ENCODE measurements at regions not wholly inside any gene's neighbourhood (a gene's known extent, or its start where the extent isn't known, plus 50 kb on each side); places are given as distances from the start of the nearest gene placed in this dataset.

GRCh38 chr14:101018561-101019290 is 115.2 kb upstream of the RTL1 start:
- H3K27me3 ChIP-seq (ENCODE audit: insufficient read depth) = no peaks in the 10 kb centered on the region
- CTCF ChIA-PET = no interaction called here

DNA sequence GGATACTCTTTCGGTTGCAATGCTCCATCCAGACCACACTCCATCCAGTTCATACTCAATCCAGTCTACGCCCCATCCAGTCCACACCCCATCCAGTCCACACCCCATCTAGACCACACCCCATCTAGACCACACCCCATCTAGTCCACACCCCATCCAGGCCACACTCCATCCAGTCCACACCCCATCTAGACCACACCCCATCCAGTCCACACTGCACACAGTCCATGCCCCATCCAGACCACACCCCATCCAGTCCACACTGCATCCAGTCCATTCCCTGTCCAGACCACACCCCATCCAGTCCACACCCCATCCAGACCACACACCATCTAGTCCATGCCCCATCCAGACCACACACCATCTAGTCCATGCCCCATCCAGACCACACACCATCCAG is 116.0 kb upstream of the RTL1 start:
- CTCF ChIA-PET = no interaction called here
- no peaks in the 10 kb centered on the region for H3K9me3 ChIP-seq
- no peaks in the 10 kb centered on the region for H3K4me1 ChIP-seq (ENCODE audit: control insufficient read depth in 1 of 2, insufficient read depth in 2 of 2, low read depth in 1 of 2, low read length in 1 of 2)
- no peak overlapping the region for H3K4me2 ChIP-seq
- no peak for DNase-seq
- no peaks in the 10 kb centered on the region for H3K27me3 ChIP-seq (ENCODE audit: insufficient read depth)
- H3K27ac ChIP-seq (ENCODE audit: low read depth in 2 of 2, low read length in 1 of 2) = no peak overlapping the region
- no peak for TF ChIP-seq SIN3A (IDR thresholded peaks at IDR 0.05; ENCODE audit: borderline replicate concordance, low read depth, low read length)
- no peak for TF ChIP-seq GABPA (IDR thresholded peaks at IDR 0.05; ENCODE audit: low read depth)
- no peak for TF ChIP-seq MEF2A (IDR thresholded peaks at IDR 0.05; ENCODE audit: borderline replicate concordance, low read depth)
- no peak for TF ChIP-seq EP300 (IDR thresholded peaks at IDR 0.05; ENCODE audit: borderline replicate concordance in 1 of 2, low read depth in 1 of 2, low read length in 1 of 2)
- no peak for TF ChIP-seq IRF3 (IDR thresholded peaks at IDR 0.05; ENCODE audit: low read depth, low read length)
- no peak for TF ChIP-seq PBX3 (IDR thresholded peaks at IDR 0.05)
- TF ChIP-seq NRF1 (IDR thresholded peaks at IDR 0.05; ENCODE audit: low read depth, low read length) = no peak
- TF ChIP-seq FOSL2 (IDR thresholded peaks at IDR 0.05; ENCODE audit: borderline replicate concordance, low read depth) = no peak
- no peak for TF ChIP-seq FOXM1 (IDR thresholded peaks at IDR 0.05; ENCODE audit: low read depth)
- TF ChIP-seq JUND (IDR thresholded peaks at IDR 0.05) = no peak
- TF ChIP-seq NFIC (IDR thresholded peaks at IDR 0.05; ENCODE audit: borderline replicate concordance) = no peak
- TF ChIP-seq, protein P1, sequence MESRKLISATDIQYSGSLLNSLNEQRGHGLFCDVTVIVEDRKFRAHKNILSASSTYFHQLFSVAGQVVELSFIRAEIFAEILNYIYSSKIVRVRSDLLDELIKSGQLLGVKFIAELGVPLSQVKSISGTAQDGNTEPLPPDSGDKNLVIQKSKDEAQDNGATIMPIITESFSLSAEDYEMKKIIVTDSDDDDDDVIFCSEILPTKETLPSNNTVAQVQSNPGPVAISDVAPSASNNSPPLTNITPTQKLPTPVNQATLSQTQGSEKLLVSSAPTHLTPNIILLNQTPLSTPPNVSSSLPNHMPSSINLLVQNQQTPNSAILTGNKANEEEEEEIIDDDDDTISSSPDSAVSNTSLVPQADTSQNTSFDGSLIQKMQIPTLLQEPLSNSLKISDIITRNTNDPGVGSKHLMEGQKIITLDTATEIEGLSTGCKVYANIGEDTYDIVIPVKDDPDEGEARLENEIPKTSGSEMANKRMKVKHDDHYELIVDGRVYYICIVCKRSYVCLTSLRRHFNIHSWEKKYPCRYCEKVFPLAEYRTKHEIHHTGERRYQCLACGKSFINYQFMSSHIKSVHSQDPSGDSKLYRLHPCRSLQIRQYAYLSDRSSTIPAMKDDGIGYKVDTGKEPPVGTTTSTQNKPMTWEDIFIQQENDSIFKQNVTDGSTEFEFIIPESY (IDR thresholded peaks at IDR 0.05; ENCODE audit: borderline replicate concordance, low read depth) = no peak
- H2AFZ ChIP-seq (ENCODE audit: low read depth) = no peak overlapping the region
- no peaks in the 10 kb centered on the region for H4K20me1 ChIP-seq (ENCODE audit: insufficient read depth)
- no peaks in the 10 kb centered on the region for H3K79me2 ChIP-seq (ENCODE audit: insufficient read depth)
- POLR2A ChIA-PET = no interaction called here
- no peak overlapping the region for H3K4me3 ChIP-seq (ENCODE audit: low read depth in 2 of 2, low read length in 1 of 2)
- peaks cover 3% of the 10 kb centered on the region for H3F3A ChIP-seq (replicated peaks; ENCODE audit: insufficient read depth)
- no peak overlapping the region for H3K9ac ChIP-seq
- no peaks in the 10 kb centered on the region for H3K9me2 ChIP-seq
- H3K36me3 ChIP-seq (replicated peaks in 1 of 2; ENCODE audit: control insufficient read depth in 1 of 2, insufficient read depth in 2 of 2, low read length in 1 of 2) = no peaks in the 10 kb centered on the region
- 83% methylated on average over 2 of the region's 2 CpGs for WGBS (ENCODE audit: low lambda C conversion rate)

More at GRCh38 chr14:101018561-101019290, 115.2 kb upstream of the RTL1 start:
- POLR2A ChIA-PET = no interaction called here
- no peaks in the 10 kb centered on the region for H4K20me1 ChIP-seq (ENCODE audit: insufficient read depth)
- H3K4me3 ChIP-seq (ENCODE audit: low read depth in 2 of 2, low read length in 1 of 2) = no peak overlapping the region
- no peak overlapping the region for H3K4me2 ChIP-seq
- no peaks in the 10 kb centered on the region for H3K9me2 ChIP-seq
- no peaks in the 10 kb centered on the region for H3K4me1 ChIP-seq (ENCODE audit: control insufficient read depth in 1 of 2, insufficient read depth in 2 of 2, low read depth in 1 of 2, low read length in 1 of 2)
- H3F3A ChIP-seq (replicated peaks; ENCODE audit: insufficient read depth) = peaks cover 3% of the 10 kb centered on the region
- H3K9ac ChIP-seq = no peak overlapping the region
- no peak for TF ChIP-seq ELF1 (IDR thresholded peaks at IDR 0.05)
- TF ChIP-seq GABPA (IDR thresholded peaks at IDR 0.05; ENCODE audit: low read depth) = no peak
- TF ChIP-seq TAF1 (IDR thresholded peaks at IDR 0.05; ENCODE audit: borderline replicate concordance, low read depth, low read length) = no peak
- WGBS (ENCODE audit: low lambda C conversion rate) = 87% methylated on average over 12 of the region's 13 CpGs
- no peak overlapping the region for H2AFZ ChIP-seq (ENCODE audit: low read depth)
- DNase-seq = no peak
- H3K36me3 ChIP-seq (replicated peaks in 1 of 2; ENCODE audit: control insufficient read depth in 1 of 2, insufficient read depth in 2 of 2, low read length in 1 of 2) = no peaks in the 10 kb centered on the region
- no peak overlapping the region for H3K27ac ChIP-seq (ENCODE audit: low read depth in 2 of 2, low read length in 1 of 2)
- H3K79me2 ChIP-seq (ENCODE audit: insufficient read depth) = no peaks in the 10 kb centered on the region
- H3K9me3 ChIP-seq = no peaks in the 10 kb centered on the region

Measured in SK-N-SH (cell line).